Uterus (tissue), 3 donors: ENCODE measurements at regions not wholly inside any gene's neighbourhood (a gene's known extent, or its start where the extent isn't known, plus 50 kb on each side); places are given as distances from the start of the nearest gene placed in this dataset.
"Not testable (repeated sequence)": the region's sequence is repeated elsewhere in the genome, so short reads cannot be mapped to it uniquely, and the experiment has no call there.

Experiments used
- DNase-seq, 2 donors: peaks; one replicate each; pipeline ENCODE4 v3.0.0-alpha.2; 2019 to 2020
- H3K27ac ChIP-seq, 2 donors: fragments of 200-600 bp; sonication (generic); 1 replicate in 1 of 2; 2 replicates in 1 of 2; pipeline ENCODE4 v1.5.1; 2016 to 2018
- H3K27me3 ChIP-seq, 2 donors: fragments of 200-600 bp; sonication (generic); one replicate each; pipeline ENCODE4 v1.5.1; 2018 to 2019; ENCODE audit warnings: control low read depth in 1 of 2
- H3K36me3 ChIP-seq, 2 donors: fragments of 200-600 bp; sonication (generic); one replicate each; pipeline ENCODE4 v1.5.1; 2019; ENCODE audit warnings: control low read depth in 1 of 2
- H3K4me1 ChIP-seq, 2 donors: fragments of 200-600 bp; sonication (generic); one replicate each; pipeline ENCODE4 v1.5.1; 2018 to 2019; ENCODE audit warnings: control low read depth in 1 of 2
- H3K4me3 ChIP-seq, 2 donors: fragments of 200-600 bp; sonication (generic); 1 replicate in 1 of 2; 2 replicates in 1 of 2; pipeline ENCODE4 v1.5.1; 2018 to 2019; ENCODE audit warnings: mild to moderate bottlenecking in 1 of 2
- H3K9me3 ChIP-seq, 2 donors: fragments of 200-600 bp; sonication (generic); one replicate each; pipeline ENCODE4 v1.5.1; 2019; ENCODE audit warnings: control low read depth in 1 of 2
- POLR2A ChIP-seq, 2 donors: fragments of 450-650 bp; IDR thresholded peaks; one replicate each; pipeline ENCODE4 v1.6.1; 2016; ENCODE audit warnings: antibody characterized with exemption in 2 of 2, mild to moderate bottlenecking in 1 of 2, moderate library complexity in 1 of 2
- intact Hi-C: fragments of 100-400 bp; cut with DNase I; formaldehyde crosslinking; loops from one replicate; pipeline ENCODE4 v1.15.1; 2023; ENCODE audit warnings: low total_unique reads
- TF ChIP-seq, protein P1 (sequence below), 4 experiments: fragments of 200-600 bp in 2 of 4; fragments of 450-650 bp in 2 of 4; sonication (generic) in 2 of 4; IDR thresholded peaks; one replicate each; pipeline ENCODE4 v1.5.1; 2016 to 2019; ENCODE audit warnings: antibody characterized with exemption in 4 of 4, mild to moderate bottlenecking in 2 of 4, moderate library complexity in 1 of 4
- donor health status: DM: yes; HTN: yes; CAD: no.

DNA sequence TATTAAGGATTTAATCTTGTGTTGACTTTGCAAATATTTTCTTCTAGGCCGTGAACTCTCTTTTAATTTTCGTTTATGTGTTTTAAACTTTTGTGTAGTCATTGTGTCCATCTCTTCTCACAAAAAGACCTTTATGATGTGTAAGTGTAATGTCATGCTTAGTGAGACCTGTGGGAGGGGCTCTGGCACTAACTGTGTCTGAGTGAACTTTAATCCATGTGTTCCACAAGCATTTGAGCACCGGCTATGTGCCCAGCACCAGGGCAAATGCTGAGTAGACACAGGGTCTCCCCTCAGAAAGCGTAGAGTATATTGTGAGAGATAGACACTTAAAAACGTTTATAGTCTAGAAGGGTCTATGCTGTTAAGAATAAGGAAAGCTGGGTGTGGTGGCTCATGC is 272.6 kb upstream of the TUT7 start:
- H3K27me3 ChIP-seq: no peaks in the 10 kb centered on the region
- no peak for DNase-seq
- H3K9me3 ChIP-seq: no peaks in the 10 kb centered on the region
- H3K4me1 ChIP-seq: no peaks in the 10 kb centered on the region
- no peak overlapping the region for H3K4me3 ChIP-seq
- TF ChIP-seq, protein P1, sequence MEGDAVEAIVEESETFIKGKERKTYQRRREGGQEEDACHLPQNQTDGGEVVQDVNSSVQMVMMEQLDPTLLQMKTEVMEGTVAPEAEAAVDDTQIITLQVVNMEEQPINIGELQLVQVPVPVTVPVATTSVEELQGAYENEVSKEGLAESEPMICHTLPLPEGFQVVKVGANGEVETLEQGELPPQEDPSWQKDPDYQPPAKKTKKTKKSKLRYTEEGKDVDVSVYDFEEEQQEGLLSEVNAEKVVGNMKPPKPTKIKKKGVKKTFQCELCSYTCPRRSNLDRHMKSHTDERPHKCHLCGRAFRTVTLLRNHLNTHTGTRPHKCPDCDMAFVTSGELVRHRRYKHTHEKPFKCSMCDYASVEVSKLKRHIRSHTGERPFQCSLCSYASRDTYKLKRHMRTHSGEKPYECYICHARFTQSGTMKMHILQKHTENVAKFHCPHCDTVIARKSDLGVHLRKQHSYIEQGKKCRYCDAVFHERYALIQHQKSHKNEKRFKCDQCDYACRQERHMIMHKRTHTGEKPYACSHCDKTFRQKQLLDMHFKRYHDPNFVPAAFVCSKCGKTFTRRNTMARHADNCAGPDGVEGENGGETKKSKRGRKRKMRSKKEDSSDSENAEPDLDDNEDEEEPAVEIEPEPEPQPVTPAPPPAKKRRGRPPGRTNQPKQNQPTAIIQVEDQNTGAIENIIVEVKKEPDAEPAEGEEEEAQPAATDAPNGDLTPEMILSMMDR (IDR thresholded peaks at IDR 0.05): no peak
- no peak for TF ChIP-seq POLR2A (IDR thresholded peaks at IDR 0.05)
- no peak overlapping the region for H3K27ac ChIP-seq
- no peaks in the 10 kb centered on the region for H3K36me3 ChIP-seq
- intact Hi-C loops: no loop called here

DNA sequence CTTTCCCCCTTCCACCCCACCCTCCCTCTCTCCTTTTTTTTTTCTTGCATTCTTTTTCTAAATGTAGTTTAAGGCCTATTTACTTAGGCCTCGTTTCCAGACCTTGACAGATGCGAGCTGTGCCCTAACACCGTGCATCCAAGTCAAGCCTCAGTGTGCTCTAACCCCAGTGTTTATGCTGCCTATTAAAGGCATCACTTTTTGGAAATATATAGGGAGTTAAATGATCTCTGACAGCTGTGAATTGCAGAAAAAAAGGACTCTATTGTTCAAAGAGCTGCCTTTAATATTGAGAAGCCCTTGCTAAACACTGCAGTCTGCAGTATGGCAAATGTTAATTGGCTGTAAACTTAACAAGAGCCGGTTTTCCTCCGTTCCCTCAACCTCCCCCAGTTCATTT is 270.4 kb upstream of the TUT7 start:
- H3K4me3 ChIP-seq: no peak overlapping the region
- H3K27me3 ChIP-seq: no peaks in the 10 kb centered on the region
- TF ChIP-seq POLR2A (IDR thresholded peaks at IDR 0.05): no peak
- H3K27ac ChIP-seq: peak overlapping the region; percentile 23 to 53
- DNase-seq: no peak
- H3K36me3 ChIP-seq: no peaks in the 10 kb centered on the region
- intact Hi-C loops: no loop called here
- H3K4me1 ChIP-seq: no peaks in the 10 kb centered on the region
- no peaks in the 10 kb centered on the region for H3K9me3 ChIP-seq

DNA sequence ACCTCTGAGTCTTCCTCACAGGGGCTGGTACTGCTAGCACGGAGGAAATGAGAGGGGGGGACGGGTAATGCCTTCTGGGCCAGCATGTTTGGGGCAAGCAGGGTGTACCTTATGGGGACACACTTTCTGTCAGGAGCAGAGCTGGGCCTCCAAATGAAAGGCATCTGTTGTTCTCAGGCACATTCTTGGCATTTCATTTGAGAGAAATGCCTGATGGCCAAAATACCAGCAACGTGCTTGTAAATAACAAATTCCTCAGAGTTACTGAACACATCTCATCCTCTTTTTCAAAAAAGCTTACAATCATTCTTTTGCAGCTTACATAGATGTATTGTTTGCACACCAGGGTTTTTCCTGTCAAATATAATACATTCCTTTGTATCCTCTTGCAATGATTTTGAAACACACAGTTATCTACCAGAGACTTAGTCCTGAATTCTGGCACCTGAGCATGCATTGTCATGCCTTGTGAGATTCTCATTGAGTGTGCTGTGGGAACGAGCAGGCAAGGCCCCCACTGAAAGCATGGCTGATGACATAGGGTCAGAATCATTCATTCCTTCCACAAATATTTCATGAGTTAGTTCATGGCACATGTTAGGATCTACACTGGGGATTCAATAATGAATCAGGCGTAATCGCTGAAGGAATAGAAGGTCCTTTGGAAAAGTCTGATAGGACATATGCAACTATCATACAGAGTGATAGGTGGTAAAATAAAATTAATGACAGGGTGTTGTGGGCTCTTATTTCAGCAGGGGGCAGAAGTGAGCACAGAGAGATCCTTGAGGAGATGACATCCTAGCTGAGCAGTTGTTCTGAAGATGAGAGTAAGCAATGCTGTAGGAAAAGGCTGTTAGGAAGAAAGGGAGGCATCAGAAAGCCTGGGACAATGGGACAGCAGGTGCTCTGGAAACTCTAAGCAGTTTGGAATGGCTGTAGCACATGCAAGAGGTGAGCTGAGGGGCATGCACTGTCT is 260.9 kb upstream of the TUT7 start:
- TF ChIP-seq, protein P1 (IDR thresholded peaks at IDR 0.05): peak in 1 of 4 experiments; percentile 16
- no peak for TF ChIP-seq POLR2A (IDR thresholded peaks at IDR 0.05)
- no peak overlapping the region for H3K4me3 ChIP-seq
- H3K27me3 ChIP-seq: no peaks in the 10 kb centered on the region
- no peaks in the 10 kb centered on the region for H3K4me1 ChIP-seq
- no peaks in the 10 kb centered on the region for H3K36me3 ChIP-seq
- no peak for DNase-seq
- no peaks in the 10 kb centered on the region for H3K9me3 ChIP-seq
- H3K27ac ChIP-seq: peak overlapping the region; percentile 11 to 22
- intact Hi-C loops: no loop called here

DNA sequence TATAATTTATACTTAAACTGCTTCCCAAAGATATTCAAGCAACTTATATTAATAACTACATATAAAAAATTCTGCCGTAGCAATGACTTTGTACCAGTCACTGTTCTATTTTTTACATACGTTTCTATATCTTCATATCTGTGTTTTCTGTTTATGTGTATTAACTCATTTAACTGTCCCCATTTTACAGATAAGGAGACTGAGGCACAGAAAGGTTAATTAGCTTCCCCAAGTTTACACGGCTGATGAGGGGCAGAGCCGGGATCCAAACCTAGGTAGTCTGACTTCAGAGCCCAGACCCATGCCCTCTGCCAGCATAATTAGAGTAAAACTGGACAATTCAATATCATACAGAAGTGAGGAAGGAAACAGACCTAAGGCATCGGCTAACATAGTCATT is 259.7 kb upstream of the TUT7 start:
- Histone ChIP-seq H3K4me3 (no peak overlapping the region), H3K36me3 (no peaks in the 10 kb centered on the region), H3K9me3 (no peaks in the 10 kb centered on the region), H3K4me1 (no peaks in the 10 kb centered on the region), H3K27ac (no peak overlapping the region), H3K27me3 (no peaks in the 10 kb centered on the region)
- TF ChIP-seq, protein P1 (IDR thresholded peaks at IDR 0.05): no peak
- no peak for TF ChIP-seq POLR2A (IDR thresholded peaks at IDR 0.05)
- intact Hi-C loops: no loop called here
- no peak for DNase-seq

DNA sequence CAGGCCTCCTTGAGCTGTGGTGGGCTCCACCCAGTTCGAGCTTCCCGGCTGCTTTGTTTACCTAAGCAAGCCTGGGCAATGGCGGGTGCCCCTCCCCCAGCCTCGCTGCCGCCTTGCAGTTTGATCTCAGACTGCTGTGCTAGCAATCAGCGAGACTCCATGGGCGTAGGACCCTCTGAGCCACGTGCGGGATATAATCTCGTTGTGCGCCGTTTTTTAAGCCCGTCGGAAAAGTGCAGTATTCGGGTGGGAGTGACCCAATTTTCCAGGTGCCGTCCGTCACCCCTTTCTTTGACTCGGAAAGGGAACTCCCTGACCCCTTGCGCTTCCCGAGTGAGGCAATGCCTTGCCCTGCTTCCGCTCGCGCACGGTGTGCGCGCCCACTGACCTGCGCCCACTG is 257.3 kb upstream of the TUT7 start:
- intact Hi-C loops, H3K4me3 ChIP-seq, DNase-seq, H3K36me3 ChIP-seq, H3K4me1 ChIP-seq, H3K9me3 ChIP-seq, H3K27ac ChIP-seq, H3K27me3 ChIP-seq: not testable (repeated sequence)

DNA sequence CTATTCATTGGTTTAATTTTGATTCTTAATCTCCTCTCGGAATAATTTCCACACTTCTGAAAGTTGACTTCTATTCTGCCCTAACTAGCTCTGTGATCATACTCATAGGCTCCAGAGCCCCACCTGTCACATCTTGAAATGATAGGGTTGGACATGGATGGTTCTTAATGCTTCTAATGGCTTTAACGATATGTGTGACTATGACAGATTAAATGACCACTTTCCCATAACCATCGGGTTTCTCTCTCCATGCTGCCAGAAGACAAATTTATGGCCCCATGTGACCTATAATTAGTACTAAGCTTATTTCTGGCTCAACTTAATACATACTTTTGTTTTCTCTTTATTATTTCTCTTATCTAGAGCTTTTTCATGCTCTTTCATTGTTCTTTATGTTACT is 251.1 kb upstream of the TUT7 start:
- no peak overlapping the region for H3K4me3 ChIP-seq
- no peaks in the 10 kb centered on the region for H3K27me3 ChIP-seq
- no peak for DNase-seq
- peak overlapping the region; percentile 59 to 62 for H3K27ac ChIP-seq
- no peaks in the 10 kb centered on the region for H3K36me3 ChIP-seq
- intact Hi-C loops: no loop called here
- peaks cover 10 to 19% of the 10 kb centered on the region in 2 donors for H3K4me1 ChIP-seq
- TF ChIP-seq, protein P1 (IDR thresholded peaks at IDR 0.05): no peak
- TF ChIP-seq POLR2A (IDR thresholded peaks at IDR 0.05): no peak
- no peaks in the 10 kb centered on the region for H3K9me3 ChIP-seq
